ENCODE measurements at regions not wholly inside any gene's neighbourhood (a gene's known extent, or its start where the extent isn't known, plus 50 kb on each side); places are given as distances from the start of the nearest gene placed in this dataset.

GRCh38 chr21:22416555-22416954 is 1418.3 kb downstream of the NCAM2 start:
- TF ChIP-seq SUZ12 (IDR thresholded peaks at IDR 0.05; ENCODE audit: extremely low read depth, insufficient read depth, insufficient read length) (no peak), ZNF274 (IDR thresholded peaks at IDR 0.05; ENCODE audit: low read depth, low read length) (no peak), YY1 (IDR thresholded peaks at IDR 0.05; ENCODE audit: insufficient read depth, insufficient read length) (no peak)
- no peak for DNase-seq (ENCODE audit: low read depth, low spot score)
- Histone ChIP-seq H3K9ac (ENCODE audit: insufficient read length, low read depth) (no peak overlapping the region), H3K9me3 (ENCODE audit: insufficient read depth, low read length) (no peaks in the 10 kb centered on the region), H3K36me3 (ENCODE audit: insufficient read depth, insufficient read length, low read length) (no peaks in the 10 kb centered on the region), H3K4me1 (ENCODE audit: insufficient read depth, insufficient read length) (no peaks in the 10 kb centered on the region), H3K4me3 (ENCODE audit: insufficient read length, low read depth) (no peak overlapping the region), H3K27me3 (ENCODE audit: insufficient read depth, insufficient read length) (no peaks in the 10 kb centered on the region)

GRCh38 chr21:22421416-22422180 is 1423.4 kb downstream of the NCAM2 start:
- H3K9me3 ChIP-seq (ENCODE audit: insufficient read depth, low read length): no peaks in the 10 kb centered on the region
- TF ChIP-seq ZNF274 (IDR thresholded peaks at IDR 0.05; ENCODE audit: low read depth, low read length) (no peak), YY1 (IDR thresholded peaks at IDR 0.05; ENCODE audit: insufficient read depth, insufficient read length) (no peak), SUZ12 (IDR thresholded peaks at IDR 0.05; ENCODE audit: extremely low read depth, insufficient read depth, insufficient read length) (no peak)
- no peak overlapping the region for H3K4me3 ChIP-seq (ENCODE audit: insufficient read length, low read depth)
- H3K9ac ChIP-seq (ENCODE audit: insufficient read length, low read depth): no peak overlapping the region
- H3K4me1 ChIP-seq (ENCODE audit: insufficient read depth, insufficient read length): no peaks in the 10 kb centered on the region
- H3K27me3 ChIP-seq (ENCODE audit: insufficient read depth, insufficient read length): no peaks in the 10 kb centered on the region
- H3K36me3 ChIP-seq (ENCODE audit: insufficient read depth, insufficient read length, low read length): no peaks in the 10 kb centered on the region
- DNase-seq (ENCODE audit: low read depth, low spot score): no peak

GRCh38 chr21:22438428-22439086 is 1440.3 kb downstream of the NCAM2 start:
- no peaks in the 10 kb centered on the region for H3K36me3 ChIP-seq (ENCODE audit: insufficient read depth, insufficient read length, low read length)
- no peak for DNase-seq (ENCODE audit: low read depth, low spot score)
- TF ChIP-seq SUZ12 (IDR thresholded peaks at IDR 0.05; ENCODE audit: extremely low read depth, insufficient read depth, insufficient read length) (no peak), YY1 (IDR thresholded peaks at IDR 0.05; ENCODE audit: insufficient read depth, insufficient read length) (no peak), ZNF274 (IDR thresholded peaks at IDR 0.05; ENCODE audit: low read depth, low read length) (no peak)
- H3K4me3 ChIP-seq (ENCODE audit: insufficient read length, low read depth): no peak overlapping the region
- H3K9me3 ChIP-seq (ENCODE audit: insufficient read depth, low read length): no peaks in the 10 kb centered on the region
- no peak overlapping the region for H3K9ac ChIP-seq (ENCODE audit: insufficient read length, low read depth)
- H3K27me3 ChIP-seq (ENCODE audit: insufficient read depth, insufficient read length): no peaks in the 10 kb centered on the region
- H3K4me1 ChIP-seq (ENCODE audit: insufficient read depth, insufficient read length): no peaks in the 10 kb centered on the region

GRCh38 chr21:22444990-22445389 is 1446.8 kb downstream of the NCAM2 start:
- Histone ChIP-seq H3K4me1 (ENCODE audit: insufficient read depth, insufficient read length) (no peaks in the 10 kb centered on the region), H3K9ac (ENCODE audit: insufficient read length, low read depth) (no peak overlapping the region), H3K36me3 (ENCODE audit: insufficient read depth, insufficient read length, low read length) (no peaks in the 10 kb centered on the region), H3K27me3 (ENCODE audit: insufficient read depth, insufficient read length) (no peaks in the 10 kb centered on the region), H3K9me3 (ENCODE audit: insufficient read depth, low read length) (no peaks in the 10 kb centered on the region), H3K4me3 (ENCODE audit: insufficient read length, low read depth) (no peak overlapping the region)
- no peak for DNase-seq (ENCODE audit: low read depth, low spot score)
- TF ChIP-seq SUZ12 (IDR thresholded peaks at IDR 0.05; ENCODE audit: extremely low read depth, insufficient read depth, insufficient read length) (no peak), ZNF274 (IDR thresholded peaks at IDR 0.05; ENCODE audit: low read depth, low read length) (no peak), YY1 (IDR thresholded peaks at IDR 0.05; ENCODE audit: insufficient read depth, insufficient read length) (no peak)

GRCh38 chr21:22450507-22450906 is 1452.3 kb downstream of the NCAM2 start:
- DNase-seq (ENCODE audit: low read depth, low spot score): no peak
- no peaks in the 10 kb centered on the region for H3K36me3 ChIP-seq (ENCODE audit: insufficient read depth, insufficient read length, low read length)
- H3K9ac ChIP-seq (ENCODE audit: insufficient read length, low read depth): no peak overlapping the region
- TF ChIP-seq YY1 (IDR thresholded peaks at IDR 0.05; ENCODE audit: insufficient read depth, insufficient read length) (no peak), SUZ12 (IDR thresholded peaks at IDR 0.05; ENCODE audit: extremely low read depth, insufficient read depth, insufficient read length) (no peak), ZNF274 (IDR thresholded peaks at IDR 0.05; ENCODE audit: low read depth, low read length) (no peak)
- no peaks in the 10 kb centered on the region for H3K4me1 ChIP-seq (ENCODE audit: insufficient read depth, insufficient read length)
- no peaks in the 10 kb centered on the region for H3K9me3 ChIP-seq (ENCODE audit: insufficient read depth, low read length)
- no peak overlapping the region for H3K4me3 ChIP-seq (ENCODE audit: insufficient read length, low read depth)
- H3K27me3 ChIP-seq (ENCODE audit: insufficient read depth, insufficient read length): no peaks in the 10 kb centered on the region

GRCh38 chr21:22456241-22456640 is 1458.0 kb downstream of the NCAM2 start:
- Histone ChIP-seq H3K9me3 (ENCODE audit: insufficient read depth, low read length) (no peaks in the 10 kb centered on the region), H3K4me3 (ENCODE audit: insufficient read length, low read depth) (no peak overlapping the region), H3K9ac (ENCODE audit: insufficient read length, low read depth) (no peak overlapping the region), H3K36me3 (ENCODE audit: insufficient read depth, insufficient read length, low read length) (no peaks in the 10 kb centered on the region), H3K4me1 (ENCODE audit: insufficient read depth, insufficient read length) (no peaks in the 10 kb centered on the region), H3K27me3 (ENCODE audit: insufficient read depth, insufficient read length) (no peaks in the 10 kb centered on the region)
- no peak for TF ChIP-seq YY1 (IDR thresholded peaks at IDR 0.05; ENCODE audit: insufficient read depth, insufficient read length)
- no peak for TF ChIP-seq SUZ12 (IDR thresholded peaks at IDR 0.05; ENCODE audit: extremely low read depth, insufficient read depth, insufficient read length)
- no peak for TF ChIP-seq ZNF274 (IDR thresholded peaks at IDR 0.05; ENCODE audit: low read depth, low read length)
- DNase-seq (ENCODE audit: low read depth, low spot score): no peak

GRCh38 chr21:22468893-22469292 is 1470.7 kb downstream of the NCAM2 start:
- Histone ChIP-seq H3K9ac (ENCODE audit: insufficient read length, low read depth) (no peak overlapping the region), H3K4me3 (ENCODE audit: insufficient read length, low read depth) (no peak overlapping the region), H3K36me3 (ENCODE audit: insufficient read depth, insufficient read length, low read length) (no peaks in the 10 kb centered on the region), H3K27me3 (ENCODE audit: insufficient read depth, insufficient read length) (no peaks in the 10 kb centered on the region), H3K9me3 (ENCODE audit: insufficient read depth, low read length) (no peaks in the 10 kb centered on the region), H3K4me1 (ENCODE audit: insufficient read depth, insufficient read length) (no peaks in the 10 kb centered on the region)
- TF ChIP-seq ZNF274 (IDR thresholded peaks at IDR 0.05; ENCODE audit: low read depth, low read length) (no peak), YY1 (IDR thresholded peaks at IDR 0.05; ENCODE audit: insufficient read depth, insufficient read length) (no peak), SUZ12 (IDR thresholded peaks at IDR 0.05; ENCODE audit: extremely low read depth, insufficient read depth, insufficient read length) (no peak)
- DNase-seq (ENCODE audit: low read depth, low spot score): no peak

All from NT2/D1 (cell line).